HG03135 (cell line): ENCODE measurements at regions not wholly inside any gene's neighbourhood (a gene's known extent, or its start where the extent isn't known, plus 50 kb on each side); places are given as distances from the start of the nearest gene placed in this dataset.

Experiments used
- ATAC-seq: cut with Tn5 transposase; IDR thresholded peaks from one replicate; pipeline ENCODE4 v1.9.1; 2021; ENCODE audit warnings: mild to moderate bottlenecking, moderate library complexity; ENCODE audit not compliant: unreplicated experiment

DNA sequence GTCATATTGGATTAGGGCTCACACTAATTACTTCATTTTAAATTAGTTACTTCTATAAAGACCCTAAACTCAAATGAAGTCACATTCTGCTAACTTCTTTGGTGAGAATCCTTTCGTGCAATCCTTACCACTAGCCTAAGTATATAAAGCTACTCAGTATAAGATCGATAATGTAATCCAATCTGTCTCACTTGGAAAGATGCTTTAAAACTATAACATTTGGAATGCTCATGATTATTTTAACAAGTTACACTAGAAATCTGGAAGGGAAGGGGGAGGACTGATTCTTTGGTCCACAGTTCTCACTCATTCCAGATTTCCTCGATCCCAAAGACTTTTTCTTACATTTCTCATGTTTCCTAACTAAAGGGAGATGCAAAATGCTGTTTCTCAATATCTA lies 336.4 kb upstream of the SLIT2 start:
- ATAC-seq = no peak

DNA sequence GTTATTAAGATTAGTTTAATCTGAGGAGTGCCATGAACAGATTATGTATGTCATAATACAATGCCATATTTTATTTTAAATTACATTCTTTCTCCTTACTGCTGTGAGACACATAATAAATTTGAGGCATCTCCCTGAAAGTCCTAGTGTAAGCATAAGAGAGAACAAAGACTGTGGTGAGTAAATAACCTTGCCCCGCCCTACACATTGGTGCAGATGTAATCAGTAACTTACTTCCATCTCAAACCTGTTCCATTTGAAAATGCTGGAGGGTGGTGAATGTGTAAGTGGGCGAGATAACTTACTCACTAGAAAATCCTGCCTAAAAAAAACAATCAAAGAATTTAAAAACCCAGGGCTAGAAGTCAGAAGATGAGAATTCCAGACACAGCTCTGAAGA lies 338.1 kb upstream of the SLIT2 start:
- no peak for ATAC-seq

DNA sequence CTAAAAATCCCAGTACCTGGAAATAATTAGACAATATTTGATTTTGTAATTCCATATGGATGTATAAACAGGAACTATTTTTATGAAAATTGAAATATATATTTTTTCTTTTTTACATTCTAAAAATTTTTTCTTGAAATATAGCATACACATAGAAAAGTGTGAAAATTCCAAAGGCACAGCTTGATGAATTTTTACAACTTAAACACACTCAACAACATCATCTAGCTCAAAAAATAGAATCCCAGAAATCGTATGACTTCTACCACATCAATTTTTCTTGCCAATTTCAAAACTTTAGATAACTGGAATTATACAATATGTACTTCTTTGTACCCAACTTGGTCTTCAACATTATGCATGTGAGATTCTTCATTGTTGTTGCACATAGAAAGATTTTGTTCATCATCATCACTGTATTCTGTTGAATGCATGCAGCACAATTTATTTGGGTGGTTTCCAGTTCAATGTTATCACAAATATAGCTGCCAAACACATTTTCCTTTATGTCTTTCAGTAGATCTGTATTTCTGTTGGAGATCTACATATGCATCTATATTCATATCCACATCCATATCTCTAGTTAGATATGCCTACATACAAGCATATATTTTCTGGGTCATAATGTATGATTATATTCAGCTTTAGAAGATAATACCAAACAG lies 340.7 kb upstream of the SLIT2 start:
- no peak for ATAC-seq

DNA sequence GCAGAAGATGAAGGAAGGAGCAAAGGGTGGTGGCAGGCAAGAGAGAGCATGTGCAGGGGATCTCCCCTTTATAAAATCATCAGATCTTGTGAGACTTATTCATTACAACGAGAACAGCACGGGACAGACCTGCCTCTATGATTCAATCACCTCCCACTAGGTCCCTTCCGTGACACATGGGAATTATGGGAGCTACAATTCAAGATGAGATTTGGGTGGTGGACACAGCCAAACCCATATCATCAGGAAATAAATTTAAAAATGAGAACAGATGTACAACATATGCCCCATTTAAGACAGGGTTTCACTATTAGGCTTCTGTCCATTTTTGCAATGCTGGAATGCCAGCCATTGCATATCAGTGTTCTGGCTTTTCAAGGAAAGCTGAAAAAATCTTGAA lies 346.7 kb upstream of the SLIT2 start:
- ATAC-seq = no peak

DNA sequence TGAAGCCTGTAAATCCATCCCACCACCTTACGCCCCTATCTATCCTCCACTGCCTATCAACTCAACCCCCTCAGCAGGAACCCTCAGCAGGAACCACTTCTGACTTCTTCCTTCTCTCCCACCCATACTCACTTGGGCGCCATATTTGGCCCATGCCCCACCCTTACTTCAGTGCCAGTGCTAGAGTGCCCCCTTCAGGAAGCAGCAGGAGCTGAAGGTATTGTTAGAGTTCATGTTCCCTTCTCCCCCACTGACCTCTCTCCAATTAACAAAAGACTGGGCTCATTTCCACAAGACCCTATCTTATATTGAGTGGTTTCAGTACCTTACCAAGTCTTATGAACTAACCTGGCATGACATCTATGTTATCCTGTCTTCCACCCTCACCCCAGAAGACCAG lies 363.1 kb upstream of the SLIT2 start:
- ATAC-seq = no peak

DNA sequence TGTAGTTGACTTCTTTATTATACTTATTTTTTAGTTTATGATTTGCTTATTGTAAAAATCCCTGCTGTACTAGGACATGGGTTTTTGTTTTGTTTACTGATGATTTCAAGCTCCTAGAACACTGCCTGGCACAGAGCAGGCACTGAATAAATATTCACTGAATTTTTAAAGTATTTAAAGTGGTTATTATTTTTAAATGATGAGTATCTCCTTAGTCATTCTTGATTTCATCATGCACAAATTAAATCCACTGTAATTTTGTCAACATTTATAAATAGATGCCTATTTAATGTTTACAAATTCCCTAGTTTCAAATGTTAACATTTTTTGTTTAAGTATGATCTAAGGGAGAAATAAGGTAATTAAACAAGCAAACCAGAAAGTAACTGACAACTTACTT lies 367.9 kb upstream of the SLIT2 start:
- no peak for ATAC-seq

DNA sequence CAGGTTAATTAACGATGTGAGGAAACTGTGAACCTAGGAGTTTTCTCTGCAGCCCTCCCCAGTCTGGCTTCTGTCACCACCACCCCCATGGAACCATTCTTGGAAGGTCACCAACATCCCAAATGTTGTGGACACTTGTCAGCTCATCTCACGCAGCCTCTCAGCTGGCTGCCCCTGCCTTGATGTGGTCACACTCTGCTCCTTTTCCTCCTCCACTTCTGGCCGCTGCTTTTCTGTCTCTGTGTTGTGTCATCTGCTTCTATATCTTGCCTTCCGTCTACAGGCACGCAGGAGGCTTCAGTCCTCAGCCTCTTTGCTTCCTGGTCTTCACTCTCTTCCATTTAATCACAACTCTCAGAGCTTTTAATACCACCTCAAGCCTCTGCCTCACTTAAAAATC lies 371.5 kb upstream of the SLIT2 start:
- ATAC-seq = no peak

DNA sequence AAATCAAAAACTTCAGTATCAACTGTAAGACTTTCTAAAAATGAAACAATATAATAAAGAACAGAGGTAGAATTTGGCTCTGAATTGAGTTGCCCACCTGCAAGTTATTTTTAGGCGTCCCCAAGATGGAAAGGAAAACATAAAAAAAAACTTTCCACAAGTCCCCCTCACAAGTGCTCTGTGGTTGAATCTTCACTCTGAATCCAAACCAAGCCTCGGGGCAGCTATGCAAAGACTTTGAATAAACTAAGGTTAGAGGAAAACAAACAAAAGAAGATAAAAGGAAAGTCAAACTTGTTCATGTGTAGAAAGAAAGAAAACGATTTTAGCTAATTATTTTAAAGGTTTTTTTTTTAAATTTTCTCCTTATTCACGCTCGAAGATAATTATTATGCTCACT lies 372.4 kb upstream of the SLIT2 start:
- no peak for ATAC-seq

DNA sequence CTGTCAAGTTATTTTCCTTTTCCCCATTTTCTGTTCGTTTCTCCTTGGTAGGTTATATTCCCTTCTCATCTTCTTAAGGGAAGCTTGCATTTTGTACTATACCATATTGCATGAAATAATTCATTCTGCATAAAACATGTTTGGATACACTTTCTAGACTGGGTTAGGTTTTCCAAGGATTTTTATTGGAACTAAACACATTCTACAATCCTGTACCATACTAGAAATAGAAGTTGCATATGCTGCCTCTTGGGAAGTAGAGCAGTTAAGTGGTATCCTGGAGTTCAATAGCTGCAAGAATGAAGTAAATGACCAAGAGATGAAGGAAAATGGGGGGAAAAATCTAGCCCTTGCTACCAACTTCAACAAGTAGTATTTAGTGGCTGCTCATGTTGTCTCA lies 393.7 kb upstream of the SLIT2 start:
- no peak for ATAC-seq

DNA sequence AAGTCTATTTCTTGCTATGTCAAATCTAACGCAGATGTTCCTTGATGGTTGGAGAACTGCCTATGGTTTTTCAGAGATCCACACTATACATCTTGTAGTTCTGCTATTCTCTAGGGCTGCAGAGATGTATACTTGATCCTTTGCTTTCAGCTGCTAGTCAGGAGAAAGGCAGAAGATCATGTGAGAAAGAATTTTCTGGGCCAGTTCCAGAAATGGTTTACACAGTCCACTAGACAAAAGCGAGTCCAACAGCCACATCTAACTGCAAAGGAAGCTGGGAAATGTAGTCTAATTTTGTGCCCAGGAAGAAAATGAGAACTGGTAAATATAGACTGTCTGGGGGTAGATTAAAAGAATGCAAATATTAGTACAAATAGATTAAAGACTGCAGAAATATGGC lies 394.3 kb upstream of the SLIT2 start:
- ATAC-seq = no peak

DNA sequence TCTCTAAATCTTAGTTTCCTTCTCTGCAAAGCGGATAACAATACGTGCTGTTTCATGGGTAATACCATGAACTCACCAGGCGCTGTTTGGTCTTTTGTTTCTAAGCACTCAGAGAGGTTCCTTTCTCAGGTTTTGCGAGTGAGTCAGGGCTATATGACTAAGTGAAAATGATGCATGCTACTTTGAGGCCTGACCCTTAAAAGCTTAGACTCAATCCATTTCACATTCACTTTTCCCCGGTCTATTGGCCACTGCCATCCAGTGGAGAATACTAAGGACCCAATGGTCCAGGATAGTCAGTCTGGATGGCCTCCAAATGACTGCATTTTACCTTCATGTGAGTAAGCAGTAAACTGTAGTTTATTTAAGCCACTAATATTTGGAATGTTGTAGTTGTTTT lies 400.8 kb upstream of the SLIT2 start:
- ATAC-seq = no peak

DNA sequence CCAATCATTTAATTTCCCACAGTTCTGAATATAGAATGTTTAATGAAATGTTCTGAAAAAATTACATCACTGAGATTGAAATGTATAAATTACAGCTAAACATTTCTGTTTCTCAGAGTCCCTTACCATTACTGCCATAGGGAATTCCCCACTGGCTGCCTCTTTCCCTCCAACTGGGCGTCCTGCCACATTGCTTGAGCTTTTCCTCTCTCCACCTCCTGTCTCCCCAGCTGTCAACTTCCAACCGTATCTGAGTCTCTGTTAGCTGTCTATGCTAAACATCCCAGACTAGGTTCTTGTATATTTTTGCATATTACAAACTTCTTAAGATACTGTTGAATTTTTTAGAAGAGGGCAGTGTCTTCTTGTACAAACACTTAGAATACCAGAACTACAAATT lies 407.3 kb upstream of the SLIT2 start:
- no peak for ATAC-seq

DNA sequence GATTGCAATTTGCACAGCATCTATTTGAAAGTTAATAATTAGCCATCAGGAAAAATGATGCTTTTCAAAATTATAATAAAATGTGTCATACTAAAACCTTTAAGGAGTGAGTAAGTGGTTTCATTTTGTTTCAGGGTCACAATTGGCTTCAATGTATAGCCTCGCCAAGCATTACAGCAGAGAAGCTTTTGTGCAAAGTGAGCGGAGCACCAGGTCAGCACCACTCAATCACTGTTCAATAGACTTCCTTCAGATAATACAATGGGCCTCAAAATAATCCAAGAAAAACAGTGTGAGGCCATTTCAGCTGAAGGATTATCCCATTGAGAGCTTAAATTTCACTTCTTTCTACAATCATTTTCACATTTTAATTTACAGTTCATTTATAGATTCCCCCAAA lies 409.2 kb upstream of the SLIT2 start:
- ATAC-seq = no peak

DNA sequence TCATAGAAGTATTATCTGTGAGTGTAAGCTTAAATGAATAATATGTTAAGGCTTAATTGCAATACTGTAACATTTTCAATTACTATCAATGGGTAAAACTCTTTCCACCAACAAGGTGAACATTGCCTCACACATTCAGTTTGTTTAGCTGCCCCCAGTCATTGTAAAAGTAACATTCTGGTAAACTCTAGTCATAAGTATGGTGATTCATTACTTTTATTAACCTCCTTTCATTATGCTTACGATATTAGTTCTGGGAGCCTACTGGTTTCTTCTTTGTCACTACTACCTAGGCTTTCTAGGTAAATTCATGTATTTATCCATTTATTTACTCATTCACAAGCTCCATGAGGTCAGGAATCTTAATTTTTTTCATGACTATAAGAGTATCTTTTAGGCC lies 412.8 kb upstream of the SLIT2 start:
- no peak for ATAC-seq

DNA sequence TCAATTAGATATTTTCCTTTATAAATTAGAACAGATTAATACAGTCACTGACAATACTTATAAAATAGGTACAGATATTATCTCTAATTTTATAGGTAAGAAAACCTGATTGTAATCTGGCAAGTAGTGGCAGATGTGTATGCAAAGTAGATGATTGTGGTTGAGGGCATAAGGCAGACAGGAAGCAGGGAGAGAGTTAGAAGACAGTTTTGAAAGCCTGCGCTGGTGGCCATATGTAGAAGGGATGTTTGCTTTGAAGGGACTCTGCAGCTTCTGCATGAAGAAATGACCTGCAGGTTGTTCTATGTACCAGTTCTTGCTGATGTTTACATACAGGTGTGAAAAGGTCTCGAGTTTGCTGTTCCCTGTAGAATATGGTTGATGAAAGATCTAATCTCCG lies 416.3 kb upstream of the SLIT2 start:
- no peak for ATAC-seq

DNA sequence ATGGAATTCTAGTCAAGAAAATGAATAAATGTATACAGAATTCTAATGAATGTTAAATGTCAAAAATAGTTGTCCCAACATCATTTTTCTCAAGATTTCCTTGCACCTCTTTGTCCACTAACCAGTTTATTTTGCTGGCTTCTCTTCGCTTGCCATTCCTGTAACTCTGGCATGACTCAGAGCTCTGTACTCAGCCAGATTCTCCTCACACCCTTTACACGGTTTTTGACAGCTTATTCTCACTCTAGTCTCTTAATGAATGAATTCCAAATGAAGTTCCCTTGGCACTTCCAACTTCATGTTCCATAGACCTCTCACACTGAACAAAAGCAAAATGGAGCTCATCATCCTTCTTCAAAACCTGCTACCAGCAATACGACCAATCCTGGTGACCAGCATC lies 419.3 kb upstream of the SLIT2 start:
- no peak for ATAC-seq

DNA sequence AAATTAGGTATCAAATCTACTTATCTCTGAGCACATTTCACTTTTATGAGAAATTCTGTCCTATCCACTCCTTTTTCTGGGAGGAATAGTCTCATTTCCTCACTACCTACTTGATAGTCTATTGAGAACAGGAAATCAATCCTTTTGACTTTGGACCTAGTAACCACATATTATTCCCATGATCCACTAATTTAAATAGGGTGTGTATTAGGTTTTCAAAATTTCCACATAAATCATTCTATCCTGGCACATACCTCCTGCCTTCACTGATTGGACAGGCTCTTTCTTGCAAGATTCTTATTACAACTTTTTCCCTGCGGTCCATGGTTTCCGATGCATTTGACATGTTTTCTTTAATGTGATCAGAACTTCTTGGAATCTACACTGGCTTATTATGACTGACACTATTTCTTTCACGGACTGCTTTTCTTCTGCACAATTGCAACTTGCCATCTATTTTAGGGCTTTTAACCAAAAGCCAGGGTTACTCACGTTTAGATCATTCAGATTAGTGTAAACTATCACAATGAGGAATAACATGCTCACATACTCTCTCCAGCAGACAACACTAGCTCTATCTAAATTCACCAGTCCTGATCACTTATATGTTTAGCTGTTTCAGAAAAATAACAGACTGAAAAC lies 419.9 kb upstream of the SLIT2 start:
- ATAC-seq = no peak

DNA sequence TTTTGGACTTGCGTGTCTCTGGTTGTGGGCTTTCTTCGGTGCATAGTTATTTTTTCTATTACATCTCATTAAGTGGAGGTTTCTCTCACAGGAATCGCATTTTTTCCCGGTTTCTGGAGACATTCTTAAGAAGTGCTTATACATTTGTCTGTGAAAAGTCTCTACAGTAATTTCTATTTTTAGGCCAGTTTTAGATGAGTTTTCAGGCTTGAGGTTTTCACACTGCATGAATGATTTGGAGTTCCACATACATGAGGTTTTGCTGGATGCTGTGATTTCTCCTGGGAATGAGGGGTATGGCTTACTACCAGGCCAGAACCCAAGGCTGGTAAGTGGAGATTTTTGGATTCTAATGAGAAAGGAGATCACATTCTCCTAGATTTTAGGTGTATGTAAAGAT lies 422.6 kb upstream of the SLIT2 start:
- ATAC-seq = no peak

DNA sequence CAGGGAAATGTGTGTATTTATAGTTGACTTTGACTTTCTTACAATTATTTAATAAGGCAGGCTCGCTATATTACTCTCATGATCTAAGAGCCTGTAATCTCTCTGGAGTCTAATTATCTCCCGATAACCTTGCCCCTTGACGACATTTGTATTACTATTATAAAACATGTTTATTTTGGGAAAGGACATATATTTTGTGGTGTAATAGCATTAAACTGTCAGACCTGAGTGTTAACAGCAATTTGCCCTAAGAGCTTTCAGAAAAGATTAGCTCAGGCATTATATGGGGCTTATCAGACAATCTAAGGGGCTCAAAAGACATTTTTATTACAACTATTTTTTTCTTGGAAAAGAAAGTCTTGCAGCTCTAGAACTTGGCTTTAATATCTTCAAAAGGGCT lies 427.9 kb upstream of the SLIT2 start:
- no peak for ATAC-seq

DNA sequence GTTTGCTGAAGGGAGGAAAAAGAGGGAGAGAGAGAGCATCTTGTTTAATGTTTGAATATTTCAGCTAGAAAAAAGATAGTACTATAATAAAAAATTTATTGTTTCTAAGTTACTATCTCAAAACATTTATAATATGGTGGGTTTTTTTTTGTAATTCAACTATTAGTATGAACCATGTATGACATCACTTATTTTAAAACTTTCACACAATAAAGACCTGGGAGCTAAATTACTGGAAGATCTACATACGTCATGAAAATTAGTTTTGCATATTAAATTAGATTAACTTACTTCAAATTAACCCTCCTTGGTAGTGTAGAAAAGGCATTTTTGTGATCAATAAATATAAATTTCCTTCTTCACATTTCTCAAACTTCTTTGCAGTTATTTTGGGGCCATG lies 432.0 kb upstream of the SLIT2 start:
- no peak for ATAC-seq

DNA sequence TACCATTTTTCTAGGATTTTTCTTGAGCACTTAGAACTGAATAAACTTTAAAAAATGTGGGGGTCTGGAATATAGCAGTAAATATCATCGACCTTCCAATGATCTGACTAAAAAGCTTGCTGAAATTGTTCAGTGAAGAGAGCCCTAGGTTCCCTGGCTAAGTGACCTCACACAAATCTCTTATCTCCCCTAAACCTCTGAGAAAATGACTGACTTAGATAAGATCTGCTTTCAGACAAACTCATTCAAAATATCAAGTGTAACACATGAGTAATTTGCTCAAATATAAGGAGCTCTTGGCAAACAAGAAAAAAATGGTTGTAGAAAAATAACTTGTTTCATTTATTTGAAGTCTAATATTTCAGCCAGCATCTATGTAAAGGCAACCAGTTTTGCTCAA lies 441.7 kb upstream of the SLIT2 start:
- no peak for ATAC-seq

DNA sequence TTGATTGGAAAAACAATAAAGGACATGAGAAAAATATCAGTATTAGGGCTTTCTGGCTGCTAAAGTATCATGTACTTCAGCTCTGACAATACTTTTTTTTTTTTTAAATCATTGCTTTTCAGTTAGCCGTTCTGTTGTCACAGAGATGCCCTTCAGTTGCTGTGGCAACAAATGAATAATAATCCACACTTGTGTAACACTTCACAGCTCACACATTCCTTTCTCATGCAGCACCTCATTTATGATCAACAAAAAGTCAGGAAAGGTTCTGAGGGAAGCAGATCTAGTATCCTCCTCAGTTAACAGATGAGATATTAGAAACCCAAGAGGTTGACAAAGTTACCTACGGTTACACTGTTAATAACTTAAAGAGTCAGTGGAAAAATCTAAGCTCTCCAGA lies 444.2 kb upstream of the SLIT2 start:
- ATAC-seq = no peak

DNA sequence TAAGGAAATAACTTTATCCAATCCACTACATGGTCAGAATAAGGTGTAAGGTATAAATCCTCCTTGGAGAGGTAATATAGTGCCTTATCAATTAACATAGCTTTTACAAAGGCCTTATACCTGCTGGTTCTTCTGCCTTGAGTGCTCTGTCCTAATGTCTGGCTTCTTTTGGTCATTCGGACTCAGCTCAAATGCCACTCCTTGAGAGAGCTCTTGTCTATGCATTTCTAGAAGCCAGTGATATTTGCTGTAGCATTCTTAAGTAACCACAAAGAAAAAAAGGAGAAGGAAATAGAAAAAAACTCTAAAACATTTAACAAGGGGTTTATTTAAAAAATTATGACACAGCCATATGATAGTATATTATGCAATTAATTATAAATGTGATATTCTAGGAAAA lies 444.8 kb upstream of the SLIT2 start:
- no peak for ATAC-seq
